GM23248 (cell line): ENCODE measurements at regions not wholly inside any gene's neighbourhood (a gene's known extent, or its start where the extent isn't known, plus 50 kb on each side); places are given as distances from the start of the nearest gene placed in this dataset.

ENCODE experiments used
- EZH2 ChIP-seq: fragments of 200-600 bp; sonication (generic); IDR thresholded peaks from 2 replicates; pipeline ENCODE4 v1.6.1; 2018; ENCODE audit warnings: antibody characterized with exemption, mild to moderate bottlenecking; ENCODE audit not compliant: insufficient read depth, poor library complexity, severe bottlenecking
- EZH2phosphoT487 ChIP-seq: fragments of 200-600 bp; sonication (generic); IDR thresholded peaks from 2 replicates; pipeline ENCODE4 v1.6.1; 2018; ENCODE audit warnings: antibody characterized with exemption, moderate library complexity, mild to moderate bottlenecking, low read depth; ENCODE audit not compliant: insufficient read depth

- TF ChIP-seq EZH2 (no peak), EZH2phosphoT487 (no peak)
These were observed 474.0 kb upstream of the DAB2 start for GRCh38 chr5:39898731-39899130.
